SK-N-SH (cell line): ENCODE measurements at regions not wholly inside any gene's neighbourhood (a gene's known extent, or its start where the extent isn't known, plus 50 kb on each side); places are given as distances from the start of the nearest gene placed in this dataset.

Experiments
- CTCF ChIA-PET: fragments of 300-600, 350-600 bp; formaldehyde crosslinking; extraction: SDS; loops from one replicate; lab custom pipeline; 2021; lab: Yijun Ruan, JAX
- POLR2A ChIA-PET: fragments of 350-600 bp; sonication (Branson Sonifier 250); formaldehyde crosslinking; extraction: SDS; loops from one replicate; lab custom pipeline; 2020; ENCODE audit warnings: antibody characterized with exemption, inconsistent platforms; lab: Yijun Ruan, JAX
- DNase-seq: peaks from one replicate; pipeline ENCODE4 v3.0.0; 2012
- H2AFZ ChIP-seq: fragments of 200-600 bp; sonication (generic); 2 replicates; pipeline ENCODE4 v1.8.1; 2016; ENCODE audit warnings: antibody characterized with exemption, mild to moderate bottlenecking, low read depth
- H3F3A ChIP-seq: fragments of 200-600 bp; sonication (generic); replicated peaks from 2 replicates; pipeline ENCODE3; 2016; ENCODE audit warnings: antibody characterized with exemption, mild to moderate bottlenecking; ENCODE audit not compliant: insufficient read depth
- H3K27ac ChIP-seq, 2 experiments: fragments of 200-500 bp in 1 of 2; fragments of 200-600 bp in 1 of 2; sonication (Bioruptor generic) in 1 of 2; sonication (generic), shearing (Covaris generic) in 1 of 2; 2 replicates each; pipeline versions ENCODE4 v1.5.1 to v1.6.1; 2014 to 2016; ENCODE audit warnings: low read depth in 2 of 2, inconsistent platforms in 1 of 2, low read length in 1 of 2, mild to moderate bottlenecking in 1 of 2, mixed read lengths in 1 of 2
- H3K27me3 ChIP-seq: fragments of 200-600 bp; sonication (generic), shearing (Covaris generic); 2 replicates; pipeline ENCODE4 v1.6.1; 2016; ENCODE audit warnings: mixed run types; ENCODE audit not compliant: insufficient read depth
- H3K36me3 ChIP-seq, 2 experiments: fragments of 200-500 bp in 1 of 2; fragments of 200-600 bp in 1 of 2; sonication (Bioruptor generic) in 1 of 2; sonication (generic) in 1 of 2; replicated peaks in 1 of 2; 2 replicates each; pipeline versions ENCODE3 to v1.5.1; 2014 to 2016; ENCODE audit warnings: low read length in 1 of 2, mild to moderate bottlenecking in 1 of 2; ENCODE audit not compliant: insufficient read depth in 2 of 2, control insufficient read depth in 1 of 2
- H3K4me1 ChIP-seq, 2 experiments: fragments of 200-500 bp in 1 of 2; fragments of 200-600 bp in 1 of 2; sonication (Bioruptor generic) in 1 of 2; sonication (generic), shearing (Covaris generic) in 1 of 2; 2 replicates each; pipeline versions ENCODE4 v1.5.1 to v1.6.1; 2014 to 2016; ENCODE audit warnings: low read depth in 1 of 2, low read length in 1 of 2, mixed run types in 1 of 2; ENCODE audit not compliant: insufficient read depth in 2 of 2, control insufficient read depth in 1 of 2
- H3K4me2 ChIP-seq: fragments of 200-600 bp; sonication (generic), shearing (Covaris generic); 2 replicates; pipeline ENCODE4 v1.6.1; 2017; ENCODE audit warnings: mixed run types
- H3K4me3 ChIP-seq, 2 experiments: fragments of 200-500 bp in 1 of 2; fragments of 200-600 bp in 1 of 2; sonication (Bioruptor generic) in 1 of 2; sonication (generic), shearing (Covaris generic) in 1 of 2; 2 replicates each; pipeline versions ENCODE4 v1.5.1 to v1.8.1; 2014 to 2016; ENCODE audit warnings: low read depth in 2 of 2, inconsistent platforms in 1 of 2, low read length in 1 of 2, mild to moderate bottlenecking in 1 of 2, mixed read lengths in 1 of 2, moderate library complexity in 1 of 2
- H3K79me2 ChIP-seq: fragments of 200-600 bp; sonication (generic); 2 replicates; pipeline ENCODE4 v1.8.1; 2017; ENCODE audit warnings: mild to moderate bottlenecking; ENCODE audit not compliant: insufficient read depth
- H3K9ac ChIP-seq: fragments of 200-600 bp; sonication (generic); 2 replicates; pipeline ENCODE4 v1.6.1; 2017; ENCODE audit warnings: mixed run types
- H3K9me2 ChIP-seq: fragments of 200-600 bp; sonication (generic); 2 replicates; pipeline ENCODE4 v1.6.1; 2017; ENCODE audit warnings: mixed run types
- H3K9me3 ChIP-seq: fragments of 200-600 bp; sonication (generic); 2 replicates; pipeline ENCODE4 v1.6.1; 2017; ENCODE audit warnings: mixed run types, mild to moderate bottlenecking, moderate library complexity
- H4K20me1 ChIP-seq: fragments of 200-600 bp; sonication (generic); 2 replicates; pipeline ENCODE4 v1.6.1; 2017; ENCODE audit warnings: mild to moderate bottlenecking, mixed run types; ENCODE audit not compliant: insufficient read depth
- CHD2 ChIP-seq: fragments of 150-350 bp; IDR thresholded peaks from 2 replicates; pipeline ENCODE4 v1.6.1; 2018; ENCODE audit warnings: low read length; ENCODE audit not compliant: partially characterized antibody
- GATA2 ChIP-seq: sonication (generic); formaldehyde crosslinking; IDR thresholded peaks from 2 replicates; pipeline ENCODE4 v1.5.0; 2020; ENCODE audit warnings: mild to moderate bottlenecking, missing genetic modification reagents
- NFIC ChIP-seq: IDR thresholded peaks from 2 replicates; pipeline ENCODE4 v1.4.0; 2012; ENCODE audit warnings: borderline replicate concordance
- RFX5 ChIP-seq: IDR thresholded peaks from 2 replicates; pipeline ENCODE4 v1.6.1; 2012; ENCODE audit warnings: mild to moderate bottlenecking, improper control_type of control experiment, low read length
- SIN3A ChIP-seq: IDR thresholded peaks from 2 replicates; pipeline ENCODE4 v1.6.1; 2012; ENCODE audit warnings: low read depth, mild to moderate bottlenecking, low read length, moderate library complexity, borderline replicate concordance
- SMC3 ChIP-seq: IDR thresholded peaks from 2 replicates; pipeline ENCODE4 v1.6.1; 2012; ENCODE audit warnings: low read depth, low read length, improper control_type of control experiment
- TCF12 ChIP-seq: IDR thresholded peaks from 2 replicates; pipeline ENCODE4 v1.4.0; 2012
- YY1 ChIP-seq: IDR thresholded peaks from 2 replicates; pipeline ENCODE4 v1.4.0; 2012; ENCODE audit warnings: low read depth, mild to moderate bottlenecking
- WGBS: methylation state at CpG from one replicate; pipeline ENCODE4 v1.1.6; 2017; ENCODE audit warnings: low lambda C conversion rate; 5-methylcytosine and 5-hydroxymethylcytosine counted together
- TF ChIP-seq, protein P1 (sequence below): IDR thresholded peaks from 2 replicates; pipeline ENCODE4; 2012
- TF ChIP-seq, protein P2 (sequence below): IDR thresholded peaks from 2 replicates; pipeline ENCODE4 v1.4.0; 2012; ENCODE audit warnings: low read depth, borderline replicate concordance
- TF ChIP-seq, protein P3 (sequence below): fragments of 200-600 bp; sonication (generic); IDR thresholded peaks from 2 replicates; pipeline ENCODE4 v1.6.1; 2017; ENCODE audit warnings: antibody characterized with exemption, mild to moderate bottlenecking, moderate library complexity
- TF ChIP-seq, protein P4 (sequence below): fragments of 150-350 bp; IDR thresholded peaks from 2 replicates; pipeline ENCODE4 v1.6.1; 2017; ENCODE audit warnings: antibody characterized with exemption, low read length, low read depth, borderline replicate concordance
- TF ChIP-seq, protein P5 (sequence below): IDR thresholded peaks from 2 replicates; pipeline ENCODE4 v1.4.0; 2012; ENCODE audit warnings: low read depth

DNA sequence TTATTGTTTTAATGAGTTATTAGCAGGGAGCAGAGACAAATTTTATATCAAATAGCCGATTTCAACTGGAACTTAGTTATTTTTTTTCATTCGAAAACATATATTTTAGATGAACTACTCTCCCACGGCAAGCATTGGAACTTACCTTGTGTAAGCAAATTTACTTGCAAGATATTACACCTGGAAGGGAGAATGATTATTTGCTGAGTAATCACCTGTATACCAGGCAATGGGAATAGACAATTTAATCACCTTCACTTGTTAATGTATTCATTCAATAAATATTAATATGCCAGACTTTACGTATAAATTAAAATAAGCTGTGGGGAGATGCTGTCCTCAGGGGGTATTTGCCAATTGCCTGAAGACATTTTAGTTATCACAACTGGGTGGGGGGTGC is 1069.9 kb upstream of the CHAC2 start:
- H3K27ac ChIP-seq: no peak overlapping the region
- H3K4me1 ChIP-seq: no peaks in the 10 kb centered on the region
- DNase-seq: no peak
- H4K20me1 ChIP-seq: no peaks in the 10 kb centered on the region
- no peak for TF ChIP-seq YY1
- TF ChIP-seq CHD2: no peak
- TF ChIP-seq, protein P1, sequence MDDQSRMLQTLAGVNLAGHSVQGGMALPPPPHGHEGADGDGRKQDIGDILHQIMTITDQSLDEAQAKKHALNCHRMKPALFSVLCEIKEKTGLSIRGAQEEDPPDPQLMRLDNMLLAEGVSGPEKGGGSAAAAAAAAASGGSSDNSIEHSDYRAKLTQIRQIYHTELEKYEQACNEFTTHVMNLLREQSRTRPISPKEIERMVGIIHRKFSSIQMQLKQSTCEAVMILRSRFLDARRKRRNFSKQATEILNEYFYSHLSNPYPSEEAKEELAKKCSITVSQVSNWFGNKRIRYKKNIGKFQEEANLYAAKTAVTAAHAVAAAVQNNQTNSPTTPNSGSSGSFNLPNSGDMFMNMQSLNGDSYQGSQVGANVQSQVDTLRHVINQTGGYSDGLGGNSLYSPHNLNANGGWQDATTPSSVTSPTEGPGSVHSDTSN: no peak
- TF ChIP-seq SIN3A: no peak
- no peak for TF ChIP-seq GATA2
- TF ChIP-seq, protein P2, sequence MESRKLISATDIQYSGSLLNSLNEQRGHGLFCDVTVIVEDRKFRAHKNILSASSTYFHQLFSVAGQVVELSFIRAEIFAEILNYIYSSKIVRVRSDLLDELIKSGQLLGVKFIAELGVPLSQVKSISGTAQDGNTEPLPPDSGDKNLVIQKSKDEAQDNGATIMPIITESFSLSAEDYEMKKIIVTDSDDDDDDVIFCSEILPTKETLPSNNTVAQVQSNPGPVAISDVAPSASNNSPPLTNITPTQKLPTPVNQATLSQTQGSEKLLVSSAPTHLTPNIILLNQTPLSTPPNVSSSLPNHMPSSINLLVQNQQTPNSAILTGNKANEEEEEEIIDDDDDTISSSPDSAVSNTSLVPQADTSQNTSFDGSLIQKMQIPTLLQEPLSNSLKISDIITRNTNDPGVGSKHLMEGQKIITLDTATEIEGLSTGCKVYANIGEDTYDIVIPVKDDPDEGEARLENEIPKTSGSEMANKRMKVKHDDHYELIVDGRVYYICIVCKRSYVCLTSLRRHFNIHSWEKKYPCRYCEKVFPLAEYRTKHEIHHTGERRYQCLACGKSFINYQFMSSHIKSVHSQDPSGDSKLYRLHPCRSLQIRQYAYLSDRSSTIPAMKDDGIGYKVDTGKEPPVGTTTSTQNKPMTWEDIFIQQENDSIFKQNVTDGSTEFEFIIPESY: no peak
- TF ChIP-seq, protein P3, sequence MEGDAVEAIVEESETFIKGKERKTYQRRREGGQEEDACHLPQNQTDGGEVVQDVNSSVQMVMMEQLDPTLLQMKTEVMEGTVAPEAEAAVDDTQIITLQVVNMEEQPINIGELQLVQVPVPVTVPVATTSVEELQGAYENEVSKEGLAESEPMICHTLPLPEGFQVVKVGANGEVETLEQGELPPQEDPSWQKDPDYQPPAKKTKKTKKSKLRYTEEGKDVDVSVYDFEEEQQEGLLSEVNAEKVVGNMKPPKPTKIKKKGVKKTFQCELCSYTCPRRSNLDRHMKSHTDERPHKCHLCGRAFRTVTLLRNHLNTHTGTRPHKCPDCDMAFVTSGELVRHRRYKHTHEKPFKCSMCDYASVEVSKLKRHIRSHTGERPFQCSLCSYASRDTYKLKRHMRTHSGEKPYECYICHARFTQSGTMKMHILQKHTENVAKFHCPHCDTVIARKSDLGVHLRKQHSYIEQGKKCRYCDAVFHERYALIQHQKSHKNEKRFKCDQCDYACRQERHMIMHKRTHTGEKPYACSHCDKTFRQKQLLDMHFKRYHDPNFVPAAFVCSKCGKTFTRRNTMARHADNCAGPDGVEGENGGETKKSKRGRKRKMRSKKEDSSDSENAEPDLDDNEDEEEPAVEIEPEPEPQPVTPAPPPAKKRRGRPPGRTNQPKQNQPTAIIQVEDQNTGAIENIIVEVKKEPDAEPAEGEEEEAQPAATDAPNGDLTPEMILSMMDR: no peak
- TF ChIP-seq, protein P4, sequence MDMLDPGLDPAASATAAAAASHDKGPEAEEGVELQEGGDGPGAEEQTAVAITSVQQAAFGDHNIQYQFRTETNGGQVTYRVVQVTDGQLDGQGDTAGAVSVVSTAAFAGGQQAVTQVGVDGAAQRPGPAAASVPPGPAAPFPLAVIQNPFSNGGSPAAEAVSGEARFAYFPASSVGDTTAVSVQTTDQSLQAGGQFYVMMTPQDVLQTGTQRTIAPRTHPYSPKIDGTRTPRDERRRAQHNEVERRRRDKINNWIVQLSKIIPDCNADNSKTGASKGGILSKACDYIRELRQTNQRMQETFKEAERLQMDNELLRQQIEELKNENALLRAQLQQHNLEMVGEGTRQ: no peak
- TF ChIP-seq, protein P5, sequence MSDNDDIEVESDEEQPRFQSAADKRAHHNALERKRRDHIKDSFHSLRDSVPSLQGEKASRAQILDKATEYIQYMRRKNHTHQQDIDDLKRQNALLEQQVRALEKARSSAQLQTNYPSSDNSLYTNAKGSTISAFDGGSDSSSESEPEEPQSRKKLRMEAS: no peak
- TF ChIP-seq NFIC: no peak
- no peak for TF ChIP-seq SMC3
- no peak for TF ChIP-seq TCF12
- no peak for TF ChIP-seq RFX5
- no peak overlapping the region for H3K9ac ChIP-seq
- 24% methylated on average over 4 of the region's 4 CpGs for WGBS
- H3K9me3 ChIP-seq: no peaks in the 10 kb centered on the region
- no peaks in the 10 kb centered on the region for H3K27me3 ChIP-seq
- no peaks in the 10 kb centered on the region for H3F3A ChIP-seq
- no peak overlapping the region for H3K4me2 ChIP-seq
- H3K79me2 ChIP-seq: no peaks in the 10 kb centered on the region
- H2AFZ ChIP-seq: no peak overlapping the region
- no peaks in the 10 kb centered on the region for H3K9me2 ChIP-seq
- no peak overlapping the region for H3K4me3 ChIP-seq
- ChIA-PET POLR2A (no interaction called here), CTCF (no interaction called here)
- no peaks in the 10 kb centered on the region for H3K36me3 ChIP-seq
